OCI-LY1 (cell line): ENCODE measurements at regions not wholly inside any gene's neighbourhood (a gene's known extent, or its start where the extent isn't known, plus 50 kb on each side); places are given as distances from the start of the nearest gene placed in this dataset.

ENCODE experiments used
- H2AFZ ChIP-seq: fragments of 200-600 bp; sonication (generic), shearing (Covaris generic); 2 replicates; pipeline ENCODE4 v1.6.0; 2014; ENCODE audit warnings: antibody characterized with exemption, mild to moderate bottlenecking, low read length
- H3F3A ChIP-seq: fragments of 200-600 bp; sonication (generic), shearing (Covaris generic); 2 replicates; pipeline ENCODE4 v1.6.0; 2014; ENCODE audit warnings: mild to moderate bottlenecking, antibody characterized with exemption, low read length, moderate library complexity; ENCODE audit not compliant: insufficient read depth
- H3K27ac ChIP-seq: fragments of 200-600 bp; sonication (generic); 2 replicates; pipeline ENCODE4 v1.5.1; 2014; ENCODE audit warnings: low read length, mixed run types, mild to moderate bottlenecking, low read depth; ENCODE audit not compliant: poor library complexity, severe bottlenecking
- H3K27me3 ChIP-seq: fragments of 200-600 bp; sonication (generic); 2 replicates; pipeline ENCODE4 v1.6.0; 2014; ENCODE audit warnings: antibody characterized with exemption, mild to moderate bottlenecking, low read length, moderate library complexity; ENCODE audit not compliant: insufficient read depth
- H3K36me3 ChIP-seq: fragments of 200-600 bp; sonication (generic); 2 replicates; pipeline ENCODE4 v1.6.1; 2014; ENCODE audit warnings: mild to moderate bottlenecking, antibody characterized with exemption, low read length, moderate library complexity, mixed read lengths; ENCODE audit not compliant: insufficient read depth
- H3K4me1 ChIP-seq: fragments of 200-600 bp; sonication (generic); 2 replicates; pipeline ENCODE4 v1.5.1; 2014; ENCODE audit warnings: mild to moderate bottlenecking, low read length, moderate library complexity; ENCODE audit not compliant: insufficient read depth, severe bottlenecking
- H3K4me2 ChIP-seq: fragments of 200-600 bp; sonication (generic), shearing (Covaris generic); 2 replicates; pipeline ENCODE4 v1.6.1; 2014; ENCODE audit warnings: low read length
- H3K4me3 ChIP-seq: fragments of 200-600 bp; sonication (generic); 2 replicates; pipeline ENCODE4 v1.5.1; 2014; ENCODE audit warnings: low read length, low read depth, mild to moderate bottlenecking, mixed read lengths; ENCODE audit not compliant: poor library complexity, severe bottlenecking
- H3K79me2 ChIP-seq: fragments of 200-600 bp; shearing (Covaris generic); 2 replicates; pipeline ENCODE4 v1.6.1; 2016; ENCODE audit warnings: mixed run types, low read length, mixed read lengths; ENCODE audit not compliant: insufficient read depth
- H3K9ac ChIP-seq: fragments of 200-600 bp; sonication (generic), shearing (Covaris generic); 2 replicates; pipeline ENCODE4 v1.6.1; 2014; ENCODE audit warnings: mild to moderate bottlenecking, low read length, mixed read lengths
- H3K9me2 ChIP-seq: fragments of 200-600 bp; sonication (generic), shearing (Covaris generic); 2 replicates; pipeline ENCODE4 v1.6.1; 2014; ENCODE audit warnings: low read depth, mild to moderate bottlenecking, low read length, mixed read lengths
- H3K9me3 ChIP-seq: fragments of 200-600 bp; shearing (Covaris generic); 2 replicates; pipeline ENCODE4 v1.6.1; 2014; ENCODE audit warnings: low read length, mixed read lengths
- H4K20me1 ChIP-seq: fragments of 200-600 bp; sonication (generic), shearing (Covaris generic); 2 replicates; pipeline ENCODE4 v1.6.0; 2016; ENCODE audit warnings: mild to moderate bottlenecking, low read length; ENCODE audit not compliant: insufficient read depth
- CTCF ChIP-seq: fragments of 200-600 bp; sonication (generic), shearing (Covaris generic); IDR thresholded peaks from 2 replicates; pipeline ENCODE4 v1.5.1; 2017; ENCODE audit warnings: mild to moderate bottlenecking, antibody characterized with exemption, low read length, moderate library complexity, mixed read lengths
- EZH2 ChIP-seq: fragments of 200-600 bp; sonication (generic), shearing (Covaris generic); IDR thresholded peaks from 2 replicates; pipeline ENCODE4 v1.8.0; 2017; ENCODE audit warnings: borderline replicate concordance, mixed run types, mild to moderate bottlenecking, antibody characterized with exemption, low read length, moderate library complexity, mixed read lengths

- Histone ChIP-seq H3K9me3 (no peaks in the 10 kb centered on the region), H3K27me3 (no peaks in the 10 kb centered on the region; the same call in 1 of the 2 replicates), H3K4me2 (no peak overlapping the region), H2AFZ (no peak overlapping the region), H3K79me2 (no peaks in the 10 kb centered on the region), H3K9ac (no peak overlapping the region), H3K36me3 (no peaks in the 10 kb centered on the region), H3K9me2 (no peaks in the 10 kb centered on the region), H3F3A (no peaks in the 10 kb centered on the region), H4K20me1 (no peaks in the 10 kb centered on the region), H3K4me3 (no peak overlapping the region), H3K4me1 (no peaks in the 10 kb centered on the region), H3K27ac (no peak overlapping the region)
- TF ChIP-seq CTCF = no peak
- TF ChIP-seq EZH2 = no peak
Observed at GRCh38 chr10:45180507-45180906, 134.9 kb downstream of the OR13A1 start.

GRCh38 chr10:45180946-45181875, 134.2 kb downstream of the OR13A1 start:
- Histone ChIP-seq H3K4me1 (no peaks in the 10 kb centered on the region), H4K20me1 (no peaks in the 10 kb centered on the region), H3K9ac (no peak overlapping the region), H3K79me2 (no peaks in the 10 kb centered on the region), H3K9me2 (no peaks in the 10 kb centered on the region), H3K27ac (no peak overlapping the region), H3K9me3 (no peaks in the 10 kb centered on the region), H3K4me2 (no peak overlapping the region), H3F3A (no peaks in the 10 kb centered on the region), H3K27me3 (no peaks in the 10 kb centered on the region; the same call in 1 of the 2 replicates), H3K4me3 (no peak overlapping the region), H3K36me3 (no peaks in the 10 kb centered on the region), H2AFZ (no peak overlapping the region)
- TF ChIP-seq CTCF (no peak), EZH2 (no peak)

- H3K4me2 ChIP-seq = no peak overlapping the region
- no peak for TF ChIP-seq EZH2
- TF ChIP-seq CTCF = no peak
- no peak overlapping the region for H3K9ac ChIP-seq
- H2AFZ ChIP-seq = no peak overlapping the region
- H3K9me2 ChIP-seq = no peaks in the 10 kb centered on the region
- no peaks in the 10 kb centered on the region for H3K9me3 ChIP-seq
- H3K79me2 ChIP-seq = no peaks in the 10 kb centered on the region
- no peaks in the 10 kb centered on the region for H3F3A ChIP-seq
- H3K36me3 ChIP-seq = no peaks in the 10 kb centered on the region
- H3K27me3 ChIP-seq = no peaks in the 10 kb centered on the region; the same call in 1 of the 2 replicates
- H3K27ac ChIP-seq = no peak overlapping the region
- H4K20me1 ChIP-seq = no peaks in the 10 kb centered on the region
- no peak overlapping the region for H3K4me3 ChIP-seq
- H3K4me1 ChIP-seq = no peaks in the 10 kb centered on the region
Observed at GRCh38 chr10:45183174-45183573, 132.2 kb downstream of the OR13A1 start.
